ENCODE measurements at regions not wholly inside any gene's neighbourhood (a gene's known extent, or its start where the extent isn't known, plus 50 kb on each side); places are given as distances from the start of the nearest gene placed in this dataset.

- TF ChIP-seq CTCF (IDR thresholded peaks at IDR 0.05; ENCODE audit: low read depth, low read length) (no peak), POLR2A (IDR thresholded peaks at IDR 0.05; ENCODE audit: extremely low read depth, insufficient read length) (no peak), MAX (IDR thresholded peaks at IDR 0.05; ENCODE audit: low read depth, low read length) (no peak)
Measured at GRCh38 chr2:11998218-11998617, 251.8 kb downstream of the LPIN1 start.
